MCF 10A (cell line): ENCODE measurements at regions not wholly inside any gene's neighbourhood (a gene's known extent, or its start where the extent isn't known, plus 50 kb on each side); places are given as distances from the start of the nearest gene placed in this dataset.

Source experiments
- BruUV-seq: library from RNA; stranded (reverse); fragments of 400-500 nt; replicated peaks from 2 replicates; lab custom pipeline; 2021; lab: Mats Ljungman, UMichigan
- CTCF ChIA-PET: fragments of 300-600 bp; sonication (Branson Sonifier 250); formaldehyde crosslinking; extraction: SDS; loops from one replicate; lab custom pipeline; 2021; ENCODE audit warnings: antibody characterized with exemption, inconsistent platforms; lab: Yijun Ruan, JAX
- POLR2A ChIA-PET: fragments of 300-600, 350-650 bp; sonication (Branson Sonifier 250); formaldehyde crosslinking; extraction: SDS; loops from one replicate; lab custom pipeline; 2020; ENCODE audit warnings: antibody characterized with exemption, inconsistent platforms; lab: Yijun Ruan, JAX
- DNase-seq: peaks from one replicate; pipeline ENCODE4 v3.0.0-alpha.2; 2018; ENCODE audit not compliant: unreplicated experiment
- H3K27ac Mint-ChIP-seq: one replicate; pipeline ENCODE4 v1.8.0; 2022; ENCODE audit warnings: mild to moderate bottlenecking, low read depth, mixed read lengths; ENCODE audit not compliant: unreplicated experiment
- H3K27me3 Mint-ChIP-seq: one replicate; pipeline ENCODE4 v1.8.0; 2022; ENCODE audit warnings: mixed read lengths; ENCODE audit not compliant: insufficient read depth, unreplicated experiment
- H3K36me3 Mint-ChIP-seq: one replicate; pipeline ENCODE4 v1.8.0; 2022; ENCODE audit warnings: mild to moderate bottlenecking, moderate library complexity, mixed read lengths; ENCODE audit not compliant: insufficient read depth, unreplicated experiment
- H3K4me1 Mint-ChIP-seq: one replicate; pipeline ENCODE4 v1.8.0; 2022; ENCODE audit warnings: mixed read lengths; ENCODE audit not compliant: insufficient read depth, unreplicated experiment
- H3K4me3 Mint-ChIP-seq: one replicate; pipeline ENCODE4 v1.8.0; 2022; ENCODE audit warnings: mild to moderate bottlenecking, moderate library complexity, mixed read lengths; ENCODE audit not compliant: unreplicated experiment
- H3K9me3 Mint-ChIP-seq: one replicate; pipeline ENCODE4 v1.8.0; 2022; ENCODE audit warnings: mixed read lengths; ENCODE audit not compliant: unreplicated experiment
- intact Hi-C: fragments of 100-400 bp; cut with micrococcal nuclease; formaldehyde crosslinking; loops from 2 replicates; pipeline ENCODE4 v1.14.1; 2022
- TF ChIP-seq, protein P1 (sequence below): fragments of 200-600 bp; IDR thresholded peaks from one replicate; pipeline ENCODE4 v1.8.0; 2022; ENCODE audit warnings: antibody characterized with exemption, mild to moderate bottlenecking; ENCODE audit not compliant: unreplicated experiment

DNA sequence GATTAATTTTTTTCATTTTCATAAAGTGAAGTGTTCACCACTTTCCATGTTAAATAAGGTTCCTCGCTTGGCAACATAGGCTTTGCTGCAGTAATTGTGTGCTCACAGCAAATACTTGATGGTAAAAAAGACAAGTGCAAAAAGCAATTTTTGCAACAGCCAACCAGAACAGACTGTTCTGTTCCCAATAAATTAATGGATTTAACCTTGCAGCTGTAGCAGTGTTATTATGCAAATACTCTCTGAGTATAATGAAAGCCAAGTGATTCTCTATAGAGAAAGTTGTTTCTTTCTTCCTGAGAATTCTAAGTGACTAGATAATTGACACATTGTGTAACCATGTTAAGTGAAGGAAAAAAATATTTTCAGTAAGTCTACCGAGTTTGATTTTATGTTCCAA, 183.7 kb upstream of the NAALADL2 start:
- no peaks in the 10 kb centered on the region for H3K4me1 Mint-ChIP-seq

DNA sequence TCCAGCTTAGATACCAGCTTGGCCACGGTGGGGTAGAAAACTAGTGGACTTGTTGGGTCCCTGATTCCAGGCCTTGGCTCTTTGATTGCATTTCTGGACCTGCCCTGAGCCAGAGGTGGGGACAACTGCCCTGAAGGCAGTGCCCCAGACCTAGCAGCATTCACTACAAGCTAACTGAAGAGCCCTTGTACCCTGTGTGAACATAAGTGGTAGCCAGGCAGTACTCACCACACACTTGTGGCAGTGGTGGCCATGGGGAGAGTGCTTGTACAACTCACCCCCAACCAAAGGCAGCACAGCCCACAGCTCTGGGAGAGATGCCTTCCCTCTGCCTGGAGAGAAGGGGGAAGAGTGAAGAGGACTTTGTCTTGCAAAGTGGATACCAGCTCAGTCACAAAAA, 177.3 kb upstream of the NAALADL2 start:
- TF ChIP-seq, protein P1, sequence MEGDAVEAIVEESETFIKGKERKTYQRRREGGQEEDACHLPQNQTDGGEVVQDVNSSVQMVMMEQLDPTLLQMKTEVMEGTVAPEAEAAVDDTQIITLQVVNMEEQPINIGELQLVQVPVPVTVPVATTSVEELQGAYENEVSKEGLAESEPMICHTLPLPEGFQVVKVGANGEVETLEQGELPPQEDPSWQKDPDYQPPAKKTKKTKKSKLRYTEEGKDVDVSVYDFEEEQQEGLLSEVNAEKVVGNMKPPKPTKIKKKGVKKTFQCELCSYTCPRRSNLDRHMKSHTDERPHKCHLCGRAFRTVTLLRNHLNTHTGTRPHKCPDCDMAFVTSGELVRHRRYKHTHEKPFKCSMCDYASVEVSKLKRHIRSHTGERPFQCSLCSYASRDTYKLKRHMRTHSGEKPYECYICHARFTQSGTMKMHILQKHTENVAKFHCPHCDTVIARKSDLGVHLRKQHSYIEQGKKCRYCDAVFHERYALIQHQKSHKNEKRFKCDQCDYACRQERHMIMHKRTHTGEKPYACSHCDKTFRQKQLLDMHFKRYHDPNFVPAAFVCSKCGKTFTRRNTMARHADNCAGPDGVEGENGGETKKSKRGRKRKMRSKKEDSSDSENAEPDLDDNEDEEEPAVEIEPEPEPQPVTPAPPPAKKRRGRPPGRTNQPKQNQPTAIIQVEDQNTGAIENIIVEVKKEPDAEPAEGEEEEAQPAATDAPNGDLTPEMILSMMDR, result no peak
- CTCF ChIA-PET, result interaction anchor here (0.6 to 1.0 kb wide), 2 partner anchors 15 to 52 kb away, joined by 3 to 5 read pairs; no protein-coding TSS in a partner anchor
- H3K9me3 Mint-ChIP-seq, result peaks cover 14% of the 10 kb centered on the region
- H3K27ac Mint-ChIP-seq, result no peak overlapping the region
- H3K27me3 Mint-ChIP-seq, result no peaks in the 10 kb centered on the region
- no peaks in the 10 kb centered on the region for H3K4me1 Mint-ChIP-seq
- intact Hi-C loops, result no loop called here
- no TSS peak for BruUV-seq
- no peaks in the 10 kb centered on the region for H3K36me3 Mint-ChIP-seq
- H3K4me3 Mint-ChIP-seq, result no peak overlapping the region
- DNase-seq, result no peak
- POLR2A ChIA-PET, result no interaction called here

More for the DNA sequence above, 183.7 kb upstream of the NAALADL2 start:
- Mint-ChIP-seq H3K27ac (no peak overlapping the region), H3K27me3 (no peaks in the 10 kb centered on the region), H3K9me3 (no peaks in the 10 kb centered on the region), H3K36me3 (no peaks in the 10 kb centered on the region), H3K4me3 (no peak overlapping the region)
- ChIA-PET POLR2A (no interaction called here), CTCF (no interaction called here)
- TF ChIP-seq, protein P1, result no peak
- no TSS peak for BruUV-seq
- DNase-seq, result no peak
- intact Hi-C loops, result no loop called here

DNA sequence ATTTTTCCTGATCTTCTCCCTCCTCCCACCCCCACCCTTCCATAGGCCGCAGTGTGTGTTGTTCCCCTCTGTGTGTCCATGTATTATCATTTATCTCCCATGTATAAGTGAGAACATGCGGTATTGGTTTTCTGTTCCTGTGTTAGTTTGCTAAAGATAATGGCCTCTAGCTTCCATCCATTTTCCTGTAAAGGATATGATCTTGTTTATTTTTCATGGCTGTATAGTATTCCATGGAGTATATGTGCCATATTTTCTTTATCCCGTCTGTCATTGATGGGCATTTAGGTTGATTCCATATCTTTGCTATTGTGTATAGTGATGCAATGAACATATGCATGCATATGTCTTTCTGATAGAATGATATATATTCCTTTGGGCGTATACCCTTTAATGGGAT, 173.3 kb upstream of the NAALADL2 start:
- intact Hi-C loops, result no loop called here
- H3K4me1 Mint-ChIP-seq, result no peaks in the 10 kb centered on the region
- no peaks in the 10 kb centered on the region for H3K36me3 Mint-ChIP-seq
- H3K4me3 Mint-ChIP-seq, result no peak overlapping the region
- BruUV-seq, result no TSS peak
- no peaks in the 10 kb centered on the region for H3K27me3 Mint-ChIP-seq
- POLR2A ChIA-PET, result no interaction called here
- no peak overlapping the region for H3K27ac Mint-ChIP-seq
- peaks cover 14% of the 10 kb centered on the region for H3K9me3 Mint-ChIP-seq
- DNase-seq, result no peak
- TF ChIP-seq, protein P1, result no peak
- CTCF ChIA-PET, result no interaction called here

DNA sequence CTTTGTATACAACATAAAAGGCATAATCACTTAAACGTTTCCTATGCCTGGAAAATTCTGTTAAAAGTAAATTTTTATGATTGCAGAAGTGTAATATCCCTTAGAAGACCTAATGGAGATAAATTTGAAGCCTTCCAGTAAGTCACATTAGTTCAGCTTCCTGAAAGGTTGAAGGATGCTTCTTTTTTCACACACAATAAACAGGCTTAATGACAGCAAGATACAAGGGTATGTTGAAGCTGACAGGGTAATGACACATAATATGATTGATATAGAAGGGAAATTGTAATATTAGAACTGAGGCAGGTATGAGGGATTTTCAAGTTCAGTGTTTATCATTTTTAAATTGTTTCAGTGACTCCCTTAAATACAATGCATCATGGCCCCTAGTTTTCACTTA, 161.8 kb upstream of the NAALADL2 start:
- Mint-ChIP-seq H3K36me3 (no peaks in the 10 kb centered on the region), H3K27me3 (no peaks in the 10 kb centered on the region), H3K27ac (no peak overlapping the region), H3K9me3 (no peaks in the 10 kb centered on the region), H3K4me3 (no peak overlapping the region), H3K4me1 (no peaks in the 10 kb centered on the region)
- TF ChIP-seq, protein P1, result no peak
- intact Hi-C loops, result no loop called here
- CTCF ChIA-PET, result no interaction called here
- POLR2A ChIA-PET, result interaction anchor here (0.6 kb wide), 1 partner anchor 339 kb away, joined by 3 read pairs; no protein-coding TSS in a partner anchor
- no TSS peak for BruUV-seq
- no peak for DNase-seq
